ENCODE measurements at regions not wholly inside any gene's neighbourhood (a gene's known extent, or its start where the extent isn't known, plus 50 kb on each side); places are given as distances from the start of the nearest gene placed in this dataset.

DNA sequence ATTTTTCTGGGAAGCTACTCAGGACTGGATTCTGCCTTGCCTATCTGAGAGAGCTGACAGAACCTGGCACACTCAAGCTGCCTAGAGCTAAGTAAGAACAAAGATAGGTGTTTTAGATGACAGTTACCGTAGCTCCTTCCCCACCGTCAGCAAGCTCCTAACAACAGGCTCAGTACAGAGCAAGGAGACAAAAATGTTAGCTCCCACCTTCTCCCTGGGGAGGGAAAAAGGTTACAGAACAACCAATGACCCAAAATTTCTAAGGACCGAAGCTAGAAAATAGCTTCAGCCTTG lies 1058.2 kb upstream of the PCDH20 start:
- ChIA-PET CTCF (no interaction called here), RAD21 (ENCODE audit: low non-redundant PET in 1 of 2, low total read pairs in 2 of 2, uncharacterized antibody in 2 of 2, unreplicated experiment in 2 of 2) (no interaction called here), POLR2A (no interaction called here)
- Histone ChIP-seq H4K20me1 (ENCODE audit: insufficient read depth) (no peaks in the 10 kb centered on the region), H3K79me2 (ENCODE audit: insufficient read depth, low read length) (no peaks in the 10 kb centered on the region), H2AFZ (ENCODE audit: low read depth, low read length, poor library complexity, severe bottlenecking) (no peak overlapping the region), H3K36me3 (ENCODE audit: control insufficient read depth in 1 of 2, insufficient read depth in 2 of 2, low read length in 2 of 2) (no peaks in the 10 kb centered on the region), H3K9me2 (ENCODE audit: insufficient read depth) (no peaks in the 10 kb centered on the region), H3K4me3 (replicated peaks in 1 of 2; ENCODE audit: low read depth in 1 of 2, low read length in 2 of 2) (no peak overlapping the region), H3K9me3 (ENCODE audit: control insufficient read depth in 1 of 2, insufficient read depth in 1 of 2, low read depth in 1 of 2, low read length in 2 of 2) (no peaks in the 10 kb centered on the region), H3K4me2 (ENCODE audit: low read length) (no peak overlapping the region), H3K4me1 (ENCODE audit: control insufficient read depth in 1 of 2, insufficient read depth in 2 of 2, low read length in 2 of 2) (no peaks in the 10 kb centered on the region), H3K27me3 (ENCODE audit: insufficient read depth, low read length) (no peaks in the 10 kb centered on the region), H3K27ac (ENCODE audit: low read depth, low read length) (no peak overlapping the region), H3K9ac (ENCODE audit: low read length) (no peak overlapping the region)
- no peak for TF ChIP-seq RAD21 (IDR thresholded peaks at IDR 0.05; ENCODE audit: low read depth)
- TF ChIP-seq YY1 (IDR thresholded peaks at IDR 0.05; ENCODE audit: extremely low read depth, insufficient replicate concordance, low read depth, low read length), result no peak
- TF ChIP-seq POLR2A (IDR thresholded peaks at IDR 0.05; ENCODE audit: borderline replicate concordance, extremely low read depth, insufficient read depth, insufficient read length), result no peak
- TF ChIP-seq SRF (IDR thresholded peaks at IDR 0.05; ENCODE audit: low read depth), result no peak
- TF ChIP-seq ZNF274 (IDR thresholded peaks at IDR 0.05; ENCODE audit: low read depth, low read length), result no peak
- no peak for TF ChIP-seq CBX3 (IDR thresholded peaks at IDR 0.05; ENCODE audit: low read depth)
- TF ChIP-seq, protein P1, sequence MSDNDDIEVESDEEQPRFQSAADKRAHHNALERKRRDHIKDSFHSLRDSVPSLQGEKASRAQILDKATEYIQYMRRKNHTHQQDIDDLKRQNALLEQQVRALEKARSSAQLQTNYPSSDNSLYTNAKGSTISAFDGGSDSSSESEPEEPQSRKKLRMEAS (IDR thresholded peaks at IDR 0.05), result no peak
- TF ChIP-seq, protein P2, sequence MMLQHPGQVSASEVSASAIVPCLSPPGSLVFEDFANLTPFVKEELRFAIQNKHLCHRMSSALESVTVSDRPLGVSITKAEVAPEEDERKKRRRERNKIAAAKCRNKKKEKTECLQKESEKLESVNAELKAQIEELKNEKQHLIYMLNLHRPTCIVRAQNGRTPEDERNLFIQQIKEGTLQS (IDR thresholded peaks at IDR 0.05), result no peak
- TF ChIP-seq ZFX (IDR thresholded peaks at IDR 0.05), result no peak
- TF ChIP-seq, protein P3, sequence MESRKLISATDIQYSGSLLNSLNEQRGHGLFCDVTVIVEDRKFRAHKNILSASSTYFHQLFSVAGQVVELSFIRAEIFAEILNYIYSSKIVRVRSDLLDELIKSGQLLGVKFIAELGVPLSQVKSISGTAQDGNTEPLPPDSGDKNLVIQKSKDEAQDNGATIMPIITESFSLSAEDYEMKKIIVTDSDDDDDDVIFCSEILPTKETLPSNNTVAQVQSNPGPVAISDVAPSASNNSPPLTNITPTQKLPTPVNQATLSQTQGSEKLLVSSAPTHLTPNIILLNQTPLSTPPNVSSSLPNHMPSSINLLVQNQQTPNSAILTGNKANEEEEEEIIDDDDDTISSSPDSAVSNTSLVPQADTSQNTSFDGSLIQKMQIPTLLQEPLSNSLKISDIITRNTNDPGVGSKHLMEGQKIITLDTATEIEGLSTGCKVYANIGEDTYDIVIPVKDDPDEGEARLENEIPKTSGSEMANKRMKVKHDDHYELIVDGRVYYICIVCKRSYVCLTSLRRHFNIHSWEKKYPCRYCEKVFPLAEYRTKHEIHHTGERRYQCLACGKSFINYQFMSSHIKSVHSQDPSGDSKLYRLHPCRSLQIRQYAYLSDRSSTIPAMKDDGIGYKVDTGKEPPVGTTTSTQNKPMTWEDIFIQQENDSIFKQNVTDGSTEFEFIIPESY (IDR thresholded peaks at IDR 0.05; ENCODE audit: extremely low read depth, insufficient replicate concordance, low read length), result no peak
- TF ChIP-seq SIN3A (IDR thresholded peaks at IDR 0.05; ENCODE audit: low read depth), result no peak
- TF ChIP-seq SP1 (IDR thresholded peaks at IDR 0.05; ENCODE audit: low read depth), result no peak
- ATAC-seq (no peak), DNase-seq (ENCODE audit: low read depth, low spot score) (no peak)
- intact Hi-C loops (cut with micrococcal nuclease), result no loop called here
- BruUV-seq (replicated peaks), result no TSS peak

Measured in HCT116 (cell line).